ENCODE measurements at regions not wholly inside any gene's neighbourhood (a gene's known extent, or its start where the extent isn't known, plus 50 kb on each side); places are given as distances from the start of the nearest gene placed in this dataset.

DNA sequence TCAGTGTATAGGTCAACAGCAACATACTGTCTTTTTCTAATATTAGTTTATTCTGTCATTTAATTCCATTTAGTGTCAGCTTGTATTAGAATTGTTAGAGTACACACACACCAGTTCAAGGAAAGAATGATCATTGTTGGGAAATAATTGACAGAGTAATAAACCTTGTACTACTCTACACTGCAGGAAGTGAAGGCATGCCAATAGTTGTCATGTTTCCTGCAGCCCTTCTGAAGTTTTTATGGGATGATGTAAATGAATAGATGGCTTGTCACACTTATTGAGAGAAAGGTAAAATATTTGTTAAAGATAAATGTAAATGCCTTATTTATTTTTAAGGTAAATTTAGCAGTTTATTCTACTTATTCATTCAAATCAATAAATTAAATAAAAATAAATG, 306.9 kb upstream of the KLHL1 start:
- Histone ChIP-seq H3K27me3 (ENCODE audit: insufficient read depth, low read length) (no peaks in the 10 kb centered on the region), H2AFZ (ENCODE audit: low read length) (no peak overlapping the region), H3K4me1 (ENCODE audit: insufficient read depth, low read length) (no peaks in the 10 kb centered on the region), H3K9me3 (ENCODE audit: low read depth, low read length) (peaks cover 4% of the 10 kb centered on the region), H3K79me2 (ENCODE audit: insufficient read depth, low read length) (no peaks in the 10 kb centered on the region), H3K27ac (ENCODE audit: low read depth, low read length) (no peak overlapping the region), H3K4me2 (ENCODE audit: insufficient read depth, low read length) (no peak overlapping the region), H4K20me1 (ENCODE audit: insufficient read depth, low read length) (no peaks in the 10 kb centered on the region), H3K4me3 (ENCODE audit: insufficient read depth, low read length) (no peak overlapping the region), H3K36me3 (ENCODE audit: insufficient read depth, low read length) (no peaks in the 10 kb centered on the region)
- TF ChIP-seq, protein P1, sequence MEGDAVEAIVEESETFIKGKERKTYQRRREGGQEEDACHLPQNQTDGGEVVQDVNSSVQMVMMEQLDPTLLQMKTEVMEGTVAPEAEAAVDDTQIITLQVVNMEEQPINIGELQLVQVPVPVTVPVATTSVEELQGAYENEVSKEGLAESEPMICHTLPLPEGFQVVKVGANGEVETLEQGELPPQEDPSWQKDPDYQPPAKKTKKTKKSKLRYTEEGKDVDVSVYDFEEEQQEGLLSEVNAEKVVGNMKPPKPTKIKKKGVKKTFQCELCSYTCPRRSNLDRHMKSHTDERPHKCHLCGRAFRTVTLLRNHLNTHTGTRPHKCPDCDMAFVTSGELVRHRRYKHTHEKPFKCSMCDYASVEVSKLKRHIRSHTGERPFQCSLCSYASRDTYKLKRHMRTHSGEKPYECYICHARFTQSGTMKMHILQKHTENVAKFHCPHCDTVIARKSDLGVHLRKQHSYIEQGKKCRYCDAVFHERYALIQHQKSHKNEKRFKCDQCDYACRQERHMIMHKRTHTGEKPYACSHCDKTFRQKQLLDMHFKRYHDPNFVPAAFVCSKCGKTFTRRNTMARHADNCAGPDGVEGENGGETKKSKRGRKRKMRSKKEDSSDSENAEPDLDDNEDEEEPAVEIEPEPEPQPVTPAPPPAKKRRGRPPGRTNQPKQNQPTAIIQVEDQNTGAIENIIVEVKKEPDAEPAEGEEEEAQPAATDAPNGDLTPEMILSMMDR (IDR thresholded peaks at IDR 0.05; ENCODE audit: extremely low read depth, low read depth, low read length), result no peak
- DNase-seq (ENCODE audit: insufficient read length, low spot score, missing footprints), result no peak

DNA sequence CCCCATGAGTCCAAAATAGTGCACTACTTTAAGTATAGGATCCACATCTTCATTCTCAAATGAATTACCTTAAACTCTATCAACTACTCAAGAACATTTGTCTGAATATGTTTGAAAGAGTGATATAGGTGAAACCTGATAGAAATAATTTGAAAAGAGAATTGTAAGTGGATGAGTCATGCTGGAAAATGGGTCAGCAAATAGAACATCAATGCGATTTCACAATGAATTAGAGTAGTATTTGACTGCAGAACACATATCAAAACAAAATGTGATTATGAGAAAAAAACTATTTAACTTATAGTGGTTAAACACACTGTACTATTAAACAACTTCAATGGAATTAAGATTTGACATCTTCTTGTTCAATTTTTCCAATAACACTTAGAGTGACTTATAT, 300.6 kb upstream of the KLHL1 start:
- Histone ChIP-seq H3K27ac (ENCODE audit: low read depth, low read length) (no peak overlapping the region), H4K20me1 (ENCODE audit: insufficient read depth, low read length) (no peaks in the 10 kb centered on the region), H3K4me2 (ENCODE audit: insufficient read depth, low read length) (no peak overlapping the region), H3K4me3 (ENCODE audit: insufficient read depth, low read length) (no peak overlapping the region), H3K9me3 (ENCODE audit: low read depth, low read length) (peaks cover 1% of the 10 kb centered on the region), H3K4me1 (ENCODE audit: insufficient read depth, low read length) (no peaks in the 10 kb centered on the region), H3K79me2 (ENCODE audit: insufficient read depth, low read length) (no peaks in the 10 kb centered on the region), H3K27me3 (ENCODE audit: insufficient read depth, low read length) (no peaks in the 10 kb centered on the region), H2AFZ (ENCODE audit: low read length) (no peak overlapping the region), H3K36me3 (ENCODE audit: insufficient read depth, low read length) (no peaks in the 10 kb centered on the region)
- TF ChIP-seq, protein P1 (IDR thresholded peaks at IDR 0.05; ENCODE audit: extremely low read depth, low read depth, low read length), result no peak
- DNase-seq (ENCODE audit: insufficient read length, low spot score, missing footprints), result no peak

DNA sequence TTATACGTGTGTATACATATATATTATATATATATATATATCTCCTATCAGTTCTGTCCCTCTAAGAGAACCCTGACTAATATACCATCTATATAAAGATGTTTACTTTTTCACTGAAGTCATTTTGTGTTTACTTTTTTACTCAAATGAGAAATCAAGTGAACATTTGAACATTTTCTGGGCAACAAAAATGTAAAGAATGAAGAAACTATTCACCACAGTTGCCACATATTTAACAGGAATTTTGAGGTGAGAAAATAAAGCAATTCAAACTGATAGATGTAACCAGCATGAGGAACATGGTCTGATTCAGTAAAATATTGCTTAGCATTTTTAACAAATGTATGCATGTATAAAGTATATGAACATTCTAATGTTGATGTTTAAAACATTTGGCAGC, 299.2 kb upstream of the KLHL1 start:
- Histone ChIP-seq H3K27me3 (ENCODE audit: insufficient read depth, low read length) (no peaks in the 10 kb centered on the region), H3K4me2 (ENCODE audit: insufficient read depth, low read length) (no peak overlapping the region), H3K36me3 (ENCODE audit: insufficient read depth, low read length) (no peaks in the 10 kb centered on the region), H2AFZ (ENCODE audit: low read length) (no peak overlapping the region), H3K4me3 (ENCODE audit: insufficient read depth, low read length) (no peak overlapping the region), H4K20me1 (ENCODE audit: insufficient read depth, low read length) (no peaks in the 10 kb centered on the region), H3K79me2 (ENCODE audit: insufficient read depth, low read length) (no peaks in the 10 kb centered on the region), H3K9me3 (ENCODE audit: low read depth, low read length) (peaks cover 1% of the 10 kb centered on the region), H3K4me1 (ENCODE audit: insufficient read depth, low read length) (no peaks in the 10 kb centered on the region), H3K27ac (ENCODE audit: low read depth, low read length) (no peak overlapping the region)
- TF ChIP-seq, protein P1 (IDR thresholded peaks at IDR 0.05; ENCODE audit: extremely low read depth, low read depth, low read length), result no peak
- DNase-seq (ENCODE audit: insufficient read length, low spot score, missing footprints), result no peak

DNA sequence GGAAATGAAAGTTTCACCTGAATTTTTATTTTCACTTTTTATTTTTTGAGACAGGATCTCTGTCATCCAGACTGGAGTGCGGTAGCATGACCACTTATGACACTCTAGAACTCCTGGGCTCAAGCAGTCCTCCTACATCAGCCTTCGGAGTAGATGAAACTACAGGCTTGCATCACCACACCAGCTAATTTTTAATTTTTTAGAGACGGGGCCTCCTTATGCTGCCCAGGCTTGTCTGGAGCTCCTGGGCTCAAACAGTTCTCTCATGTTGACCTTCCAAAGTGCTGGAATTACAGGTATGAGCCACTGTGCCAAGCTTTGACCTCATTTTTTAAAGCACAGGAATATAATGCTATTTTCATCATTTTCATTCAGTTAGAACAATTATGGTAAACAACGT, 297.0 kb upstream of the KLHL1 start:
- Histone ChIP-seq H4K20me1 (ENCODE audit: insufficient read depth, low read length) (no peaks in the 10 kb centered on the region), H3K4me1 (ENCODE audit: insufficient read depth, low read length) (no peaks in the 10 kb centered on the region), H3K4me3 (ENCODE audit: insufficient read depth, low read length) (no peak overlapping the region), H3K9me3 (ENCODE audit: low read depth, low read length) (peaks cover 1% of the 10 kb centered on the region), H3K4me2 (ENCODE audit: insufficient read depth, low read length) (no peak overlapping the region), H2AFZ (ENCODE audit: low read length) (no peak overlapping the region), H3K27me3 (ENCODE audit: insufficient read depth, low read length) (no peaks in the 10 kb centered on the region), H3K36me3 (ENCODE audit: insufficient read depth, low read length) (no peaks in the 10 kb centered on the region), H3K27ac (ENCODE audit: low read depth, low read length) (no peak overlapping the region), H3K79me2 (ENCODE audit: insufficient read depth, low read length) (no peaks in the 10 kb centered on the region)
- TF ChIP-seq, protein P1 (IDR thresholded peaks at IDR 0.05; ENCODE audit: extremely low read depth, low read depth, low read length), result no peak
- no peak for DNase-seq (ENCODE audit: insufficient read length, low spot score, missing footprints)

Data from osteoblast (primary cell).